IPS-20b (cell line): ENCODE measurements at regions not wholly inside any gene's neighbourhood (a gene's known extent, or its start where the extent isn't known, plus 50 kb on each side); places are given as distances from the start of the nearest gene placed in this dataset.
"Not testable (repeated sequence)": the region's sequence is repeated elsewhere in the genome, so short reads cannot be mapped to it uniquely, and the experiment has no call there.

ENCODE experiments used
- H3K27ac ChIP-seq: one replicate; pipeline ENCODE4 v1.5.1; 2013; ENCODE audit warnings: low read length
- H3K27me3 ChIP-seq: 2 replicates; pipeline ENCODE4 v1.6.1; 2013; ENCODE audit warnings: mild to moderate bottlenecking, low read length, inconsistent platforms; ENCODE audit not compliant: insufficient read depth
- H3K36me3 ChIP-seq: 2 replicates; pipeline ENCODE4 v1.6.1; 2013; ENCODE audit warnings: low read depth, mild to moderate bottlenecking, inconsistent platforms, low read length, moderate library complexity; ENCODE audit not compliant: insufficient read depth
- H3K4me1 ChIP-seq: 2 replicates; pipeline ENCODE4 v1.6.1; 2013; ENCODE audit warnings: mild to moderate bottlenecking, control low read depth, inconsistent platforms, low read length, moderate library complexity; ENCODE audit not compliant: insufficient read depth
- H3K4me3 ChIP-seq: 2 replicates; pipeline ENCODE4 v1.5.1; 2013; ENCODE audit warnings: mild to moderate bottlenecking, low read length, inconsistent platforms
- H3K9ac ChIP-seq: 2 replicates; pipeline ENCODE4 v1.6.1; 2013; ENCODE audit warnings: low read depth, mild to moderate bottlenecking, inconsistent platforms, low read length, moderate library complexity
- H3K9me3 ChIP-seq: 2 replicates; pipeline ENCODE4 v1.6.1; 2013; ENCODE audit warnings: mild to moderate bottlenecking, low read depth, low read length, inconsistent platforms; ENCODE audit not compliant: insufficient read depth

- Histone ChIP-seq H3K27me3 (no peaks in the 10 kb centered on the region), H3K4me1 (no peaks in the 10 kb centered on the region), H3K36me3 (no peaks in the 10 kb centered on the region), H3K9me3 (no peaks in the 10 kb centered on the region), H3K4me3 (no peak overlapping the region), H3K27ac (no peak overlapping the region), H3K9ac (no peak overlapping the region)
These were observed 786.8 kb downstream of the KCNJ3 start for GRCh38 chr2:155485141-155485842.

GRCh38 chr2:155481141-155481540 lies 782.6 kb downstream of the KCNJ3 start:
- Histone ChIP-seq H3K9ac (no peak overlapping the region), H3K9me3 (no peaks in the 10 kb centered on the region)

GRCh38 chr2:155472018-155472417 lies 773.5 kb downstream of the KCNJ3 start:
- H3K9me3 ChIP-seq, H3K4me1 ChIP-seq, H3K4me3 ChIP-seq, H3K36me3 ChIP-seq, H3K27me3 ChIP-seq, H3K9ac ChIP-seq, H3K27ac ChIP-seq: not testable (repeated sequence)

More at GRCh38 chr2:155481141-155481540, 782.6 kb downstream of the KCNJ3 start:
- no peaks in the 10 kb centered on the region for H3K36me3 ChIP-seq
- no peaks in the 10 kb centered on the region for H3K27me3 ChIP-seq
- no peak overlapping the region for H3K27ac ChIP-seq
- no peak overlapping the region for H3K4me3 ChIP-seq
- H3K4me1 ChIP-seq = no peaks in the 10 kb centered on the region

- no peak overlapping the region for H3K4me3 ChIP-seq
- H3K4me1 ChIP-seq = no peaks in the 10 kb centered on the region
- H3K27me3 ChIP-seq = no peaks in the 10 kb centered on the region
- H3K9me3 ChIP-seq = no peaks in the 10 kb centered on the region
- no peak overlapping the region for H3K9ac ChIP-seq
- H3K27ac ChIP-seq = no peak overlapping the region
- no peaks in the 10 kb centered on the region for H3K36me3 ChIP-seq
These were observed 757.7 kb downstream of the KCNJ3 start for GRCh38 chr2:155456222-155456621.

- Histone ChIP-seq H3K9ac (no peak overlapping the region), H3K4me3 (no peak overlapping the region), H3K27ac (no peak overlapping the region), H3K9me3 (no peaks in the 10 kb centered on the region), H3K4me1 (no peaks in the 10 kb centered on the region), H3K27me3 (no peaks in the 10 kb centered on the region), H3K36me3 (no peaks in the 10 kb centered on the region)
These were observed 744.4 kb downstream of the KCNJ3 start for GRCh38 chr2:155442755-155443372.

GRCh38 chr2:155442088-155442487 lies 743.6 kb downstream of the KCNJ3 start:
- no peak overlapping the region for H3K9ac ChIP-seq
- H3K4me3 ChIP-seq = no peak overlapping the region
- H3K4me1 ChIP-seq = no peaks in the 10 kb centered on the region
- no peak overlapping the region for H3K27ac ChIP-seq
- H3K36me3 ChIP-seq = no peaks in the 10 kb centered on the region
- H3K27me3 ChIP-seq = no peaks in the 10 kb centered on the region
- no peaks in the 10 kb centered on the region; the same call in 1 of the 2 replicates for H3K9me3 ChIP-seq

GRCh38 chr2:155431004-155431507 lies 732.6 kb downstream of the KCNJ3 start:
- H3K4me3 ChIP-seq = no peak overlapping the region
- H3K27me3 ChIP-seq = no peaks in the 10 kb centered on the region
- no peaks in the 10 kb centered on the region for H3K4me1 ChIP-seq
- H3K36me3 ChIP-seq = no peaks in the 10 kb centered on the region
- H3K9ac ChIP-seq = no peak overlapping the region
- H3K9me3 ChIP-seq = no peaks in the 10 kb centered on the region
- H3K27ac ChIP-seq = no peak overlapping the region

- no peaks in the 10 kb centered on the region for H3K27me3 ChIP-seq
- H3K4me1 ChIP-seq = no peaks in the 10 kb centered on the region
- H3K27ac ChIP-seq = no peak overlapping the region
- no peak overlapping the region for H3K9ac ChIP-seq
- H3K9me3 ChIP-seq = no peaks in the 10 kb centered on the region
- no peak overlapping the region for H3K4me3 ChIP-seq
- no peaks in the 10 kb centered on the region for H3K36me3 ChIP-seq
These were observed 729.0 kb downstream of the KCNJ3 start for GRCh38 chr2:155427470-155427869.

GRCh38 chr2:155424518-155424917 lies 726.0 kb downstream of the KCNJ3 start:
- no peaks in the 10 kb centered on the region for H3K36me3 ChIP-seq
- H3K9me3 ChIP-seq = no peaks in the 10 kb centered on the region
- H3K4me1 ChIP-seq = no peaks in the 10 kb centered on the region
- H3K27ac ChIP-seq = no peak overlapping the region
- H3K27me3 ChIP-seq = no peaks in the 10 kb centered on the region
- no peak overlapping the region for H3K9ac ChIP-seq
- H3K4me3 ChIP-seq = no peak overlapping the region

GRCh38 chr2:155418753-155419152 lies 720.3 kb downstream of the KCNJ3 start:
- Histone ChIP-seq H3K27me3 (0 out of 2 replicates have a peak, but pooled peaks cover 10% of the 10 kb centered on the region), H3K4me1 (peaks cover 4% of the 10 kb centered on the region; the same call in 1 of the 2 replicates), H3K27ac (no peak overlapping the region), H3K4me3 (no peak overlapping the region), H3K9ac (no peak overlapping the region), H3K36me3 (no peaks in the 10 kb centered on the region), H3K9me3 (peaks cover 17% of the 10 kb centered on the region)

GRCh38 chr2:155412598-155412997 lies 714.1 kb downstream of the KCNJ3 start:
- H3K4me1 ChIP-seq = peaks cover 4% of the 10 kb centered on the region; the same call in 1 of the 2 replicates
- H3K4me3 ChIP-seq = 0 out of 2 replicates have a peak overlapping the region, but pooled peaks have one; percentile 0
- H3K27ac ChIP-seq = no peak overlapping the region
- H3K27me3 ChIP-seq = 0 out of 2 replicates have a peak, but pooled peaks cover 5% of the 10 kb centered on the region
- no peak overlapping the region for H3K9ac ChIP-seq
- no peaks in the 10 kb centered on the region for H3K36me3 ChIP-seq
- peaks cover 16% of the 10 kb centered on the region for H3K9me3 ChIP-seq

- H3K4me3 ChIP-seq = no peak overlapping the region
- H3K9me3 ChIP-seq = peaks cover 21% of the 10 kb centered on the region
- H3K4me1 ChIP-seq = no peaks in the 10 kb centered on the region
- H3K27me3 ChIP-seq = no peaks in the 10 kb centered on the region
- no peak overlapping the region for H3K27ac ChIP-seq
- H3K9ac ChIP-seq = no peak overlapping the region
- peaks cover 5% of the 10 kb centered on the region; the same call in 1 of the 2 replicates for H3K36me3 ChIP-seq
These were observed 706.0 kb downstream of the KCNJ3 start for GRCh38 chr2:155404433-155405002.
